ENCODE measurements at regions not wholly inside any gene's neighbourhood (a gene's known extent, or its start where the extent isn't known, plus 50 kb on each side); places are given as distances from the start of the nearest gene placed in this dataset.

DNA sequence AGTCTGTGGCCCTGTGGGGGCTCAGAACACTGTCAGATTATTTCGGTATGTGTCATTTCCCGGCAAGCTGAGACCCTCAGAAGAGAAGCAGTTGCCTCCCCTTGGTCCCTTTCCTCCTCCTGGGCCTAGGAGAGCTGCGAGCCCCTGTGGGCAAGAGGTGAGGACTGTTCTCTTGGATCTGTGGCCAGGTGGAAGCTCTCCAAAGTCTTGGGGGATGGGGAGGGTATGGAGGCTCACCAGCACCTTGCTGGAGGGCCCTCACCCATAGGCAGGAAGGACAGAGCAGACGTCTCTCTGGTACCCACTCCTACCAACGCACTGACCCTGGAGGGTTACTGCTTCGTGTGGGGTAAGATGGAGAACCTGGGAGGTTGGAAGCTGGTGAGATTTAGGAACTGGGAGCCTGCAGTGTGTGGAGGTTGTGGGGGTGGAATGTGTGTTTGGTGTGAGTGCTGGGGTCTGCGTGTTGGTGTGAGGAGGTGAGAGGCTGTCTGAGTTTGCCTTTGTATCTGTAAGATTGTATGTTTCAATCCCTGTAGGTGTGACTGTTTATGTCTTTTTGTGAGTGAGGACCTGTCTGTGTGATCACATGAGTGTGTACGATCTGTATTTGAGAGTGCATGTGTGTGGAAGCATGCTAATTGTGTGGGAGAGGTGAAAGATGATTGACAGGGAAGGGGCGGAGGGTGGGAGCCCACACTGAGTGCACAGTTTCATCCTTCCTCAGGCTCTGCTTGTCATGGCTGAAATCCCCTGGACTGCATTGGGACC, 52.4 kb upstream of the PSD2 start:
- WGBS, 2 donors: 81 to 83% methylated on average over 5 to 9 of the region's 9 CpGs
- DNase-seq: no peak
- Histone ChIP-seq H3K27me3 (peaks cover 0 to 30% (median 11%) of the 10 kb centered on the region in 4 donors), H3K9me3 (no peaks in the 10 kb centered on the region), H3K4me1 (peaks cover 17 to 34% (median 32%) of the 10 kb centered on the region in 3 donors), H3K36me3 (no peaks in the 10 kb centered on the region), H3K4me3 (no peak overlapping the region), H3K27ac (no peak overlapping the region)
- intact Hi-C loops (cut with DNase I): no loop called here
- TF ChIP-seq, protein P1, sequence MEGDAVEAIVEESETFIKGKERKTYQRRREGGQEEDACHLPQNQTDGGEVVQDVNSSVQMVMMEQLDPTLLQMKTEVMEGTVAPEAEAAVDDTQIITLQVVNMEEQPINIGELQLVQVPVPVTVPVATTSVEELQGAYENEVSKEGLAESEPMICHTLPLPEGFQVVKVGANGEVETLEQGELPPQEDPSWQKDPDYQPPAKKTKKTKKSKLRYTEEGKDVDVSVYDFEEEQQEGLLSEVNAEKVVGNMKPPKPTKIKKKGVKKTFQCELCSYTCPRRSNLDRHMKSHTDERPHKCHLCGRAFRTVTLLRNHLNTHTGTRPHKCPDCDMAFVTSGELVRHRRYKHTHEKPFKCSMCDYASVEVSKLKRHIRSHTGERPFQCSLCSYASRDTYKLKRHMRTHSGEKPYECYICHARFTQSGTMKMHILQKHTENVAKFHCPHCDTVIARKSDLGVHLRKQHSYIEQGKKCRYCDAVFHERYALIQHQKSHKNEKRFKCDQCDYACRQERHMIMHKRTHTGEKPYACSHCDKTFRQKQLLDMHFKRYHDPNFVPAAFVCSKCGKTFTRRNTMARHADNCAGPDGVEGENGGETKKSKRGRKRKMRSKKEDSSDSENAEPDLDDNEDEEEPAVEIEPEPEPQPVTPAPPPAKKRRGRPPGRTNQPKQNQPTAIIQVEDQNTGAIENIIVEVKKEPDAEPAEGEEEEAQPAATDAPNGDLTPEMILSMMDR (IDR thresholded peaks at IDR 0.05): no peak
- no peak for TF ChIP-seq POLR2A (IDR thresholded peaks at IDR 0.05)

DNA sequence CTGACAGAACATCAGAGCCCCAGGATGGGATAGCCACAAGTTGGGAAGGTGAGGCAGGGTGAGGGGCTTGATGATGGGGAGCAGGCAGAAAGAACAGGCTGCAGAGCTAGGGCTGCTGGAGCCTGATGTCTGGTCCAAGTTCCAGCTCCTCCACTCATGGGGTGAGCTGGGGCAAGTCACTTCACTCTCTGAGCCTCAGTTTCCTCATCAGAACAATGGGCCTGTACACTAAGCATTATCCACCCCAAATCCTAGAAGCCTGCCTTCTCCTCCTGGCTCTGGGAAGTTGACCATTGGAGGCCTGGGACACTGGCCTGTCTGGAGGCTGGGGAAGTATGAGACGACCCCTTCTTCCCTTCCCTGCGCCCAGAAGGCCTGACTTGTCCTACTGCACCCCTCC, 51.8 kb upstream of the PSD2 start:
- intact Hi-C loops (cut with DNase I): no loop called here
- Histone ChIP-seq H3K27ac (no peak overlapping the region), H3K36me3 (no peaks in the 10 kb centered on the region)

DNA sequence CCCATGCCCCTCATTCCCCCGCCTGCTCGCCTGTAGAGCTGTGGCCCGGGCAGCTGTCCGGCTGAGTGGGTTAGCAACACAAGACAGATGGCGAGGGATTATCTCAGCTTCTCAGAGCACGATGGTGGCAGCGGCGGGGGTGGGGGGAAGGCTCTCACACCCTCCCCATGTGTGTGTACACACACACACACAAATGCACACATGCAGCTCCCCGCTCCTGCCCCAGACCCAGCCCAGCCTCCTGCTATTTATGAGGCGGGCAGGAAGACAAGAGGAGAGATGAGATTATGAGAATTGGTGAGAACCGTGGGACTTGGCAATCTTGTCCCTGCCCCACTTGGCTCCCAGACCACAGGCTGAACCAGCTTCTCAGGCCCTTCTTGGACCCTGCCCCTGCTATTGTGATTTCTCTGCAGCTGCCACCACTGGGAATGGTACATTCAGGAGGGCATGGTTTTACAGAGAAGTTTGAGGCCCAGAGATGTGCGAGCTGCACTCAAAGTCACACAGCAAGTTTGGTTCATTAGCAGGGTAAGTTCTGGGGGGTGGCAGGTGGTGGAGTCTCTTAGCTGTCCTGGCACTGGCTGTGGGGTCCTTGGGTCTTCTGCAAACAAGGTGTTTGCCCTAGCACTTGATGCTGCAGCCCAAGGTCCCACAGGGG, 51.0 kb upstream of the PSD2 start:
- intact Hi-C loops (cut with DNase I): no loop called here
- Histone ChIP-seq H3K9me3 (no peaks in the 10 kb centered on the region), H3K27me3 (peaks cover 0 to 44% (median 14%) of the 10 kb centered on the region in 4 donors), H3K4me3 (no peak overlapping the region), H3K36me3 (no peaks in the 10 kb centered on the region), H3K4me1 (peaks cover 17 to 40% (median 37%) of the 10 kb centered on the region in 3 donors), H3K27ac (peak overlapping the region in 1 of 4 donors; percentile 66)
- WGBS, 2 donors: 70% methylated on average over 6 of the region's 12 CpGs; no CpG with 5 or more reads in 1 of the 2 donors
- DNase-seq: no peak
- TF ChIP-seq POLR2A (IDR thresholded peaks at IDR 0.05): no peak
- TF ChIP-seq, protein P1 (IDR thresholded peaks at IDR 0.05): no peak

More for the DNA sequence above, 51.8 kb upstream of the PSD2 start:
- H3K9me3 ChIP-seq: no peaks in the 10 kb centered on the region
- peaks cover 17 to 40% (median 37%) of the 10 kb centered on the region in 3 donors for H3K4me1 ChIP-seq
- no peak for TF ChIP-seq POLR2A (IDR thresholded peaks at IDR 0.05)
- TF ChIP-seq, protein P1 (IDR thresholded peaks at IDR 0.05): no peak
- DNase-seq: no peak
- H3K27me3 ChIP-seq: peaks cover 0 to 36% (median 14%) of the 10 kb centered on the region in 4 donors
- 85 to 100% methylated on average over 2 of the region's 2 CpGs for WGBS, 2 donors
- no peak overlapping the region for H3K4me3 ChIP-seq

DNA sequence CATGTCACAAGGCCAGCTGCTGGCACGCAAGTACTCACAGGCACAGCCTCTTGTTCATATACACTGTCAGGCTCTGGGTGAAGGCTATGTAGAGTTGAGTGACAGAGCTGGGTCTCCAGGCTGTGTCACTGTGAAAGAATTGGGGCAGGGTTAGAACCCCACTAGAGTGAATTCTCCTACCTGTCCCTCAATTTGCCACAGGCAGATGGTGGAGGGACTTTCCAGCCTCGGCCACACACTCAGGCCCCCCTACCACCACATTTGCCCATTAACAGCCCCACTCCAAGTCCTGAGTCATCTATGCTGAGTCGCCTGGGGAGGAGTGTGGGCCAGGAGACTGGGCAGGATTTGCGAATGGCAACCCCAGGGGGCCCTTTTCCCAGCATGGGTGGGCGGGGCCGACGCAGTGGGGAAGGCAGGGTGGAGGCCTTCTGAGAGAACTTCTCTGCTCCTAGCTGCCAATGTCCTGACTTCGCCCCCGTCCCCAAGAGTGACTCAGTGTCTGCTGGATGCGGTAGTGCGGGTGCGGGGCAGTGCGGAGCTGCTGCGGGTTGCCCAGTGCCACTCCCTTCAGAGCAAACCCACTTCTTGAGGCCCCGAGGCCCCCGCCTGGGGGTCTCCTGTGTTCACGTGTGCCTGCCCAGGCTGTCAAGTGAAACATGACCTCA, 50.3 kb upstream of the PSD2 start:
- peaks cover 0 to 49% (median 14%) of the 10 kb centered on the region in 4 donors for H3K27me3 ChIP-seq
- intact Hi-C loops (cut with DNase I): no loop called here
- WGBS, 2 donors: 24 to 47% methylated on average over 3 to 15 of the region's 17 CpGs
- H3K4me3 ChIP-seq: no peak overlapping the region
- peak overlapping the region in 2 of 4 donors; percentile 57 to 66 for H3K27ac ChIP-seq
- no peaks in the 10 kb centered on the region for H3K36me3 ChIP-seq
- DNase-seq: no peak
- H3K9me3 ChIP-seq: no peaks in the 10 kb centered on the region
- H3K4me1 ChIP-seq: peaks cover 17 to 40% (median 37%) of the 10 kb centered on the region in 3 donors
- TF ChIP-seq, protein P1 (IDR thresholded peaks at IDR 0.05): no peak
- no peak for TF ChIP-seq POLR2A (IDR thresholded peaks at IDR 0.05)
